Loucy (cell line): ENCODE measurements at regions not wholly inside any gene's neighbourhood (a gene's known extent, or its start where the extent isn't known, plus 50 kb on each side); places are given as distances from the start of the nearest gene placed in this dataset.

Experiments used
- CTCF ChIP-seq: fragments of 200-600 bp; sonication (generic); conservative IDR thresholded peaks from 2 replicates; pipeline ENCODE4 v1.5.1; 2014; ENCODE audit warnings: mild to moderate bottlenecking, antibody characterized with exemption, low read length
- EZH2phosphoT487 ChIP-seq: fragments of 200-600 bp; IDR thresholded peaks from 2 replicates; pipeline ENCODE4 v1.6.1; 2018; ENCODE audit warnings: antibody characterized with exemption, mild to moderate bottlenecking, moderate library complexity, borderline replicate concordance

GRCh38 chr3:34207002-34207401 lies 408.6 kb downstream of the PDCD6IP start:
- TF ChIP-seq CTCF (no peak), EZH2phosphoT487 (no peak)
